NB4 (cell line): ENCODE measurements at regions not wholly inside any gene's neighbourhood (a gene's known extent, or its start where the extent isn't known, plus 50 kb on each side); places are given as distances from the start of the nearest gene placed in this dataset.
"Not testable (repeated sequence)": the region's sequence is repeated elsewhere in the genome, so short reads cannot be mapped to it uniquely, and the experiment has no call there.

ENCODE experiments used
- POLR2A ChIP-seq: IDR thresholded peaks from 2 replicates; pipeline ENCODE4 v1.6.1; 2011; ENCODE audit warnings: mild to moderate bottlenecking; ENCODE audit not compliant: insufficient read length; ENCODE audit errors: extremely low read depth
- TF ChIP-seq, protein P1 (sequence below): IDR thresholded peaks from one replicate; pipeline ENCODE4 v1.5.1; 2012; ENCODE audit warnings: low read depth, low read length

DNA sequence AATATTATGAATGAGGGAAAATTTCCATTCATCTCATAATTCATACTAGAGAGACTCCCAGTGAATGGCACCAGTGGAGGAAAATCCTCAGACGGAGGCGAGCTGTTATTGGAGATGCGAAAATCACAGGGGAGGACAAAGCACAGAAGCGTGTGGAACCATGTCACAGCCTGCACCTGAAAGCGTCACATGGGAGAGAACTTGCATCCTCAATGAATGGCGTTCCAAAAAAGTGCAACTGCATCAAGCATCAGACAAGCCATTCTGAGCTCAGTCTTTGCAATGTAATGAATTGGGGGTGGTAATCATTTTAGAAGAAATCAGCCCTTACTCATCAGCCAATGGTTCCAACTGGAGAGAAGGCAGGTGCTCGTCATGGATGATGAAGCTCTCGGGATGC lies 235.0 kb upstream of the NUPR2 start:
- TF ChIP-seq, protein P1, sequence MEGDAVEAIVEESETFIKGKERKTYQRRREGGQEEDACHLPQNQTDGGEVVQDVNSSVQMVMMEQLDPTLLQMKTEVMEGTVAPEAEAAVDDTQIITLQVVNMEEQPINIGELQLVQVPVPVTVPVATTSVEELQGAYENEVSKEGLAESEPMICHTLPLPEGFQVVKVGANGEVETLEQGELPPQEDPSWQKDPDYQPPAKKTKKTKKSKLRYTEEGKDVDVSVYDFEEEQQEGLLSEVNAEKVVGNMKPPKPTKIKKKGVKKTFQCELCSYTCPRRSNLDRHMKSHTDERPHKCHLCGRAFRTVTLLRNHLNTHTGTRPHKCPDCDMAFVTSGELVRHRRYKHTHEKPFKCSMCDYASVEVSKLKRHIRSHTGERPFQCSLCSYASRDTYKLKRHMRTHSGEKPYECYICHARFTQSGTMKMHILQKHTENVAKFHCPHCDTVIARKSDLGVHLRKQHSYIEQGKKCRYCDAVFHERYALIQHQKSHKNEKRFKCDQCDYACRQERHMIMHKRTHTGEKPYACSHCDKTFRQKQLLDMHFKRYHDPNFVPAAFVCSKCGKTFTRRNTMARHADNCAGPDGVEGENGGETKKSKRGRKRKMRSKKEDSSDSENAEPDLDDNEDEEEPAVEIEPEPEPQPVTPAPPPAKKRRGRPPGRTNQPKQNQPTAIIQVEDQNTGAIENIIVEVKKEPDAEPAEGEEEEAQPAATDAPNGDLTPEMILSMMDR, result not testable (repeated sequence)
- TF ChIP-seq POLR2A, result not testable (repeated sequence)
